K562 (cell line): ENCODE measurements at regions not wholly inside any gene's neighbourhood (a gene's known extent, or its start where the extent isn't known, plus 50 kb on each side); places are given as distances from the start of the nearest gene placed in this dataset.

Experiments
- ATAC-seq: fragments of 200-7000 bp; cut with Tn5 transposase; 3 replicates; pipeline ENCODE4 v1.9.1; 2020; ENCODE audit warnings: moderate library complexity
- BruUV-seq: library from RNA; stranded (reverse); fragments of 400-500 nt; replicated peaks from 2 replicates; lab custom pipeline; 2021; lab: Mats Ljungman, UMichigan
- CTCF ChIA-PET: fragments of 300-600 bp; formaldehyde crosslinking; extraction: SDS; loops from one replicate; lab custom pipeline; 2021; ENCODE audit warnings: low intra/inter-chr PET ratio; lab: Yijun Ruan, JAX
- POLR2A ChIA-PET: fragments of 300-600, 350-650 bp; sonication (Branson Sonifier 250); formaldehyde crosslinking; extraction: SDS; loops from one replicate; lab custom pipeline; 2021; ENCODE audit warnings: antibody characterized with exemption, inconsistent platforms; lab: Yijun Ruan, JAX
- DNase-seq, 4 experiments: peaks; one replicate each; pipeline versions ENCODE4 v3.0.0 to v3.0.0-alpha.2; 2011 to 2018; ENCODE audit warnings: low spot score in 3 of 4, mixed read lengths in 3 of 4; ENCODE audit errors: extremely low read depth in 1 of 4
- FAIRE-seq: peaks from 2 replicates; lab custom pipeline; 2011; peaks lifted over from hg19 to GRCh38; lab: Jason Lieb, UNC
- H2AFZ ChIP-seq: 2 replicates; pipeline ENCODE4 v1.6.0; 2011; ENCODE audit warnings: low read depth, low read length, control low read depth, inconsistent platforms
- H3K27ac ChIP-seq: fragments of 200-600 bp; 3 replicates; pipeline ENCODE4 v1.8.0; 2011; ENCODE audit warnings: low read depth, mild to moderate bottlenecking, control low read depth, inconsistent platforms, low read length, moderate library complexity, mixed read lengths; ENCODE audit errors: extremely low read depth
- H3K27me3 ChIP-seq, 2 experiments: fragments of 300-600 bp in 1 of 2; 2 replicates in 1 of 2; 3 replicates in 1 of 2; pipeline versions ENCODE4 v1.6.0 to v1.8.0; 2011; ENCODE audit warnings: inconsistent platforms in 2 of 2, low read length in 2 of 2, mild to moderate bottlenecking in 1 of 2, mixed read lengths in 1 of 2, moderate library complexity in 1 of 2; ENCODE audit not compliant: control insufficient read depth in 2 of 2, insufficient read depth in 2 of 2
- H3K36me3 ChIP-seq: fragments of 300-600 bp; 3 replicates; pipeline ENCODE4 v1.8.0; 2011; ENCODE audit warnings: mild to moderate bottlenecking, low read length, inconsistent platforms; ENCODE audit not compliant: control insufficient read depth, insufficient read depth
- H3K4me1 ChIP-seq, 2 experiments: fragments of 200-600 bp in 1 of 2; replicated peaks in 1 of 2; 2 replicates in 1 of 2; 3 replicates in 1 of 2; pipeline versions ENCODE4 v1.5.1 to v1.8.0; 2011; ENCODE audit warnings: inconsistent platforms in 2 of 2, low read length in 2 of 2, mild to moderate bottlenecking in 1 of 2, mixed read lengths in 1 of 2, moderate library complexity in 1 of 2; ENCODE audit not compliant: control insufficient read depth in 2 of 2, insufficient read depth in 2 of 2
- H3K4me2 ChIP-seq: 2 replicates; pipeline ENCODE4 v1.6.1; 2011; ENCODE audit warnings: low read length, control low read depth, inconsistent platforms, mixed read lengths; ENCODE audit not compliant: insufficient read depth
- H3K4me3 ChIP-seq: fragments of 200-600 bp; sonication (generic), shearing (Covaris generic); 2 replicates; pipeline ENCODE4 v1.5.1; 2016; ENCODE audit warnings: control low read depth, inconsistent platforms
- H3K79me2 ChIP-seq: fragments of 200-600 bp; 3 replicates; pipeline ENCODE4 v1.8.0; 2011; ENCODE audit warnings: low read length, inconsistent platforms; ENCODE audit not compliant: control insufficient read depth, insufficient read depth
- H3K9ac ChIP-seq, 2 experiments: 2 replicates each; pipeline versions ENCODE4 v1.6.0 to v1.6.1; 2011; ENCODE audit warnings: low read depth in 2 of 2, low read length in 2 of 2, control low read depth in 1 of 2, inconsistent platforms in 1 of 2, mild to moderate bottlenecking in 1 of 2, mixed read lengths in 1 of 2; ENCODE audit not compliant: insufficient read depth in 1 of 2
- H3K9me1 ChIP-seq: one replicate; pipeline ENCODE4 v1.6.0; 2011; ENCODE audit warnings: inconsistent platforms, mild to moderate bottlenecking, low read length, moderate library complexity; ENCODE audit not compliant: control insufficient read depth, insufficient read depth
- H3K9me3 ChIP-seq: replicated peaks from 2 replicates; pipeline ENCODE4 v1.5.1; 2011; ENCODE audit warnings: low read depth, low read length, inconsistent platforms; ENCODE audit not compliant: control insufficient read depth, insufficient read depth
- H4K20me1 ChIP-seq: replicated peaks from 2 replicates; pipeline ENCODE4 v1.6.1; 2011; ENCODE audit warnings: low read length, inconsistent platforms, mixed read lengths; ENCODE audit not compliant: control insufficient read depth, insufficient read depth
- DNMT1 ChIP-seq: fragments of 450-650 bp; IDR thresholded peaks from 2 replicates; pipeline ENCODE4 v1.6.1; 2016; ENCODE audit warnings: antibody characterized with exemption, mild to moderate bottlenecking
- GTF3C2 ChIP-seq: IDR thresholded peaks from 3 replicates; pipeline ENCODE4 v1.6.1; 2011; ENCODE audit warnings: borderline replicate concordance, mild to moderate bottlenecking, moderate library complexity; ENCODE audit not compliant: insufficient read length; ENCODE audit errors: extremely low read depth
- HMGXB4 ChIP-seq: sonication (generic); formaldehyde crosslinking; IDR thresholded peaks from 2 replicates; pipeline ENCODE4 v1.8.1; 2023; ENCODE audit warnings: mild to moderate bottlenecking, missing genetic modification reagents
- LARP7 ChIP-seq: fragments of 450-650 bp; IDR thresholded peaks from 2 replicates; pipeline ENCODE4 v1.6.1; 2016
- MECOM ChIP-seq: fragments of 250-450 bp; sonication (Bioruptor Pico); IDR thresholded peaks from 2 replicates; pipeline ENCODE4 v1.8.0; 2022; ENCODE audit warnings: inconsistent platforms
- NFE2L1 ChIP-seq: fragments of 450-650 bp; IDR thresholded peaks from 2 replicates; pipeline ENCODE4 v1.6.1; 2016; ENCODE audit warnings: missing genetic modification characterization, low read depth, mild to moderate bottlenecking, missing compliant biosample characterization, moderate library complexity, borderline replicate concordance
- PKNOX1 ChIP-seq: fragments of 450-650 bp; IDR thresholded peaks from 2 replicates; pipeline ENCODE4 v1.6.1; 2016
- SIN3B ChIP-seq: fragments of 450-650 bp; IDR thresholded peaks from 2 replicates; pipeline ENCODE4 v1.6.1; 2017; ENCODE audit warnings: low read depth, mild to moderate bottlenecking, moderate library complexity
- ZBTB5 ChIP-seq: fragments of 450-650 bp; IDR thresholded peaks from 2 replicates; pipeline ENCODE4 v1.6.1; 2017; ENCODE audit warnings: antibody characterized with exemption
- ZNF644 ChIP-seq: fragments of 200-800 bp; sonication (Bioruptor generic); IDR thresholded peaks from 2 replicates; pipeline ENCODE4 v1.6.1; 2016; ENCODE audit warnings: low read depth, missing genetic modification characterization, missing compliant biosample characterization
- WGBS: fragments of 100-300 bp; shearing (Covaris generic); methylation state at CpG from one replicate; pipeline ENCODE4 v1.1.6; 2016; ENCODE audit warnings: low coverage, mixed read lengths; ENCODE audit not compliant: insufficient coverage; ENCODE audit errors: missing lambda C conversion rate; 5-methylcytosine and 5-hydroxymethylcytosine counted together
- in situ Hi-C: fragments of 300-500 bp; cut with MboI; formaldehyde crosslinking; loops from 4 replicates; pipeline ENCODE4 v1.15.0; 2018; ENCODE audit warnings: inconsistent platforms, mixed read lengths
- intact Hi-C: fragments of 100-400 bp; cut with micrococcal nuclease; formaldehyde crosslinking; loops from 2 replicates; pipeline ENCODE4 v1.14.2; 2022

GRCh38 chr2:175844169-175844568 is 157.9 kb downstream of the LNPK start (continued):
- TF ChIP-seq ZBTB5 (no peak), HMGXB4 (CRISPR knock-in tag) (no peak), LARP7 (no peak), ZNF644 (tag) (no peak)

- no peak for FAIRE-seq
- H3K79me2 ChIP-seq: no peaks in the 10 kb centered on the region
- H2AFZ ChIP-seq: no peak overlapping the region
- H3K27ac ChIP-seq: no peak overlapping the region
- H4K20me1 ChIP-seq: no peaks in the 10 kb centered on the region
- WGBS: 0% methylated on average over 2 of the region's 2 CpGs
- no peaks in the 10 kb centered on the region for H3K4me1 ChIP-seq
- H3K36me3 ChIP-seq: no peaks in the 10 kb centered on the region
- H3K9me3 ChIP-seq: no peaks in the 10 kb centered on the region
- H3K4me2 ChIP-seq: no peak overlapping the region
- no peaks in the 10 kb centered on the region for H3K9me1 ChIP-seq
- no peak overlapping the region for H3K9ac ChIP-seq
- H3K4me3 ChIP-seq: no peak overlapping the region
- 0 out of 5 replicates have a peak, but pooled peaks cover 0 to 4% of the 10 kb centered on the region in 2 experiments for H3K27me3 ChIP-seq
- intact Hi-C loops (no loop called here), in situ Hi-C loops (no loop called here)
- ChIA-PET CTCF (no interaction called here), POLR2A (no interaction called here)
- DNase-seq: no peak
- no peak for ATAC-seq
- BruUV-seq: no TSS peak
- TF ChIP-seq GTF3C2 (no peak), SIN3B (no peak), NFE2L1 (tag) (no peak), PKNOX1 (no peak), MECOM (CRISPR knock-in tag) (no peak), DNMT1 (no peak)
Measured at GRCh38 chr2:175843625-175844024, 158.4 kb downstream of the LNPK start.
